Naive thymus-derived CD4-positive, alpha-beta T cell (primary cell): ENCODE measurements at regions not wholly inside any gene's neighbourhood (a gene's known extent, or its start where the extent isn't known, plus 50 kb on each side); places are given as distances from the start of the nearest gene placed in this dataset.
A peak's percentile ranks its signal among the peaks of the same experiment; 100 is the strongest.

ENCODE experiments used
- ATAC-seq: fragments of 150-1000 bp; cut with Tn5 transposase; 2 replicates; pipeline ENCODE4 v1.10.0; 2021; ENCODE audit warnings: mild to moderate bottlenecking, moderate library complexity
- CTCF ChIA-PET: fragments of 350-600 bp; sonication (Branson Sonifier 250); formaldehyde crosslinking; loops from one replicate; lab custom pipeline; 2021; ENCODE audit warnings: antibody characterized with exemption; lab: Charles Lee
- POLR2A ChIA-PET: fragments of 350-600 bp; sonication (Branson Sonifier 250); formaldehyde crosslinking; loops from one replicate; lab custom pipeline; 2021; ENCODE audit warnings: antibody characterized with exemption, inconsistent platforms; lab: Charles Lee
- DNase-seq, 9 donors: peaks; one replicate each; pipeline versions ENCODE4 v3.0.0 to v3.0.0-alpha.2; 2020 to 2022; ENCODE audit warnings: mixed read lengths in 1 of 9
- H3K27ac ChIP-seq: one replicate; pipeline ENCODE4 v1.7.0; 2013; ENCODE audit warnings: mild to moderate bottlenecking, low read depth, low read length, moderate library complexity
- H3K27me3 ChIP-seq, 2 donors: one replicate each; pipeline ENCODE4 v1.7.0; 2013; ENCODE audit warnings: low read length in 2 of 2, mild to moderate bottlenecking in 2 of 2, moderate library complexity in 2 of 2; ENCODE audit not compliant: control insufficient read depth in 2 of 2, insufficient read depth in 2 of 2
- H3K36me3 ChIP-seq, 3 experiments: 1 replicate in 2 of 3; 2 replicates in 1 of 3; pipeline ENCODE4 v1.7.0; 2013; ENCODE audit warnings: low read length in 3 of 3, mild to moderate bottlenecking in 3 of 3, moderate library complexity in 1 of 3; ENCODE audit not compliant: insufficient read depth in 3 of 3, control insufficient read depth in 2 of 3
- H3K4me1 ChIP-seq, 2 donors: one replicate each; pipeline ENCODE4 v1.7.0; 2013; ENCODE audit warnings: low read length in 2 of 2, mild to moderate bottlenecking in 2 of 2, moderate library complexity in 1 of 2; ENCODE audit not compliant: control insufficient read depth in 2 of 2, insufficient read depth in 2 of 2
- H3K4me3 ChIP-seq: 2 replicates; pipeline ENCODE4 v1.7.0; 2013; ENCODE audit warnings: mild to moderate bottlenecking, low read length
- H3K9me3 ChIP-seq, 3 experiments: 1 replicate in 2 of 3; 2 replicates in 1 of 3; pipeline ENCODE4 v1.7.0; 2013; ENCODE audit warnings: low read length in 3 of 3; ENCODE audit not compliant: control insufficient read depth in 2 of 3
- H3K27ac Mint-ChIP-seq, 9 donors: one replicate each; pipeline ENCODE4 v1.8.0; 2020 to 2022; ENCODE audit warnings: mixed read lengths in 9 of 9, mild to moderate bottlenecking in 8 of 9, moderate library complexity in 5 of 9, inconsistent platforms in 2 of 9
- H3K27me3 Mint-ChIP-seq, 5 donors: one replicate each; pipeline ENCODE4 v1.8.0; 2021 to 2022; ENCODE audit warnings: mixed read lengths in 5 of 5, mild to moderate bottlenecking in 1 of 5
- H3K36me3 Mint-ChIP-seq, 5 donors: one replicate each; pipeline ENCODE4 v1.8.0; 2020 to 2022; ENCODE audit warnings: mixed read lengths in 5 of 5, mild to moderate bottlenecking in 3 of 5, inconsistent platforms in 1 of 5
- H3K4me1 Mint-ChIP-seq, 7 donors: one replicate each; pipeline ENCODE4 v1.8.0; 2020 to 2022; ENCODE audit warnings: mixed read lengths in 7 of 7, mild to moderate bottlenecking in 3 of 7, inconsistent platforms in 1 of 7
- H3K4me3 Mint-ChIP-seq, 10 donors: one replicate each; pipeline ENCODE4 v1.8.0; 2020 to 2022; ENCODE audit warnings: mild to moderate bottlenecking in 10 of 10, mixed read lengths in 10 of 10, moderate library complexity in 6 of 10, inconsistent platforms in 2 of 10
- H3K9me3 Mint-ChIP-seq, 11 donors: one replicate each; pipeline ENCODE4 v1.8.0; 2020 to 2022; ENCODE audit warnings: mixed read lengths in 11 of 11, mild to moderate bottlenecking in 4 of 11, inconsistent platforms in 1 of 11, moderate library complexity in 1 of 11
- intact Hi-C, 2 donors: fragments of 100-400 bp; cut with micrococcal nuclease; formaldehyde crosslinking; loops; one replicate each; pipeline ENCODE4 v1.15.1; 2023

DNA sequence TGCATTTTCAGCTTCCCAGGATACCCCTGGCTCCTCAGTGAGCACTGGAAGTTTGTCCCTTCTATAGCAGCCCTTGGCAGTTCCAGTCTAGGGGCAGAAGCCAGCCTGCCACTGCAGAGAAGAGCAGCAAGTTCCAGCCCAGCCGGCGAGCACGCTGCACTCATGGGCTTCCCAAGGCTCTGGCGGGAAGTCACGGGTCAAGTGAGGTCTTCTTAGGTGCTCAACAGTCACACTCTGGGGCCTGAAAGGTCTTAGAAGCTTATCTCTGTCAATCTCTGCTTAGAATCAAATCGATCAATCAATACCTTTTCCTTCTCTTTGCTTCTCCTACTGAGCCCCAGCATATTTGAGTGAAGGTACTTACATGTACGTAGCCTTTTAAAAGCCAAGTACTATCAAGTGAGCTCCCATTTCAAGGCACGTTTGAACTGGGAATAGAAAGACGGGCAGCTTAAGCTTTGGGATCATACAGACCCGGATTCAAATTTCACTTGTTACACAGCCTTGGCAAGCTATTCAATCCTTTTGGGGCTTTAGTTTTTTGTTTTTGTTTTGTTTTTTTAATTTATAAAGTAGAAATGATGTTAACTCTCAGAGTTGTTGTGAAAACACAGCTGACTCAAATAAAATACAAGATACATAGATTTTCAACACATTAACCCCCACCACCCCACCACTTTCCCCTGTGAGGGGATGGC, 152.6 kb upstream of the KLF14 start:
- H3K4me1 Mint-ChIP-seq: peaks cover 9 to 66% (median 33%) of the 10 kb centered on the region in 7 donors
- Histone ChIP-seq H3K9me3 (no peaks in the 10 kb centered on the region), H3K4me3 (no peak overlapping the region), H3K4me1 (no peaks in the 10 kb centered on the region), H3K27ac (no peak overlapping the region), H3K27me3 (no peaks in the 10 kb centered on the region), H3K36me3 (peaks cover 9 to 85% (median 11%) of the 10 kb centered on the region in 3 experiments)
- ATAC-seq (no peak), DNase-seq (no peak)
- peak overlapping the region in 2 of 9 donors; percentile 12 to 32 for H3K27ac Mint-ChIP-seq
- intact Hi-C loops: no loop called here
- no peaks in the 10 kb centered on the region for H3K9me3 Mint-ChIP-seq
- H3K27me3 Mint-ChIP-seq: no peaks in the 10 kb centered on the region
- H3K36me3 Mint-ChIP-seq: peaks cover 0 to 61% (median 30%) of the 10 kb centered on the region in 5 donors
- ChIA-PET POLR2A (interaction anchor here (0.6 kb wide), 1 partner anchor 405 kb away, joined by 3 read pairs; no protein-coding TSS in a partner anchor), CTCF (interaction anchor here (1.0 to 6.2 kb wide), 2 partner anchors 10 to 625 kb away, joined by 3 to 23 read pairs; no protein-coding TSS in a partner anchor)
- H3K4me3 Mint-ChIP-seq: no peak overlapping the region

GRCh38 chr7:130887182-130887956, 153.4 kb upstream of the KLF14 start:
- Mint-ChIP-seq H3K4me1 (peaks cover 10 to 61% (median 28%) of the 10 kb centered on the region in 7 donors), H3K4me3 (no peak overlapping the region), H3K27me3 (no peaks in the 10 kb centered on the region), H3K36me3 (peaks cover 0 to 54% (median 26%) of the 10 kb centered on the region in 5 donors), H3K9me3 (no peaks in the 10 kb centered on the region), H3K27ac (peak overlapping the region in 6 of 9 donors; percentile 12 to 76 (median 32))
- no peak for ATAC-seq
- intact Hi-C loops: no loop called here
- no peak for DNase-seq
- no peak overlapping the region for H3K4me3 ChIP-seq
- no peaks in the 10 kb centered on the region for H3K4me1 ChIP-seq
- H3K9me3 ChIP-seq: no peaks in the 10 kb centered on the region
- no peak overlapping the region for H3K27ac ChIP-seq
- H3K36me3 ChIP-seq: peaks cover 3 to 79% (median 6%) of the 10 kb centered on the region in 3 experiments
- ChIA-PET POLR2A (no interaction called here), CTCF (interaction anchor here (1.5 to 6.2 kb wide), 3 partner anchors 10 to 153 kb away, joined by 4 to 23 read pairs (median 7); no protein-coding TSS in a partner anchor)
- no peaks in the 10 kb centered on the region for H3K27me3 ChIP-seq

DNA sequence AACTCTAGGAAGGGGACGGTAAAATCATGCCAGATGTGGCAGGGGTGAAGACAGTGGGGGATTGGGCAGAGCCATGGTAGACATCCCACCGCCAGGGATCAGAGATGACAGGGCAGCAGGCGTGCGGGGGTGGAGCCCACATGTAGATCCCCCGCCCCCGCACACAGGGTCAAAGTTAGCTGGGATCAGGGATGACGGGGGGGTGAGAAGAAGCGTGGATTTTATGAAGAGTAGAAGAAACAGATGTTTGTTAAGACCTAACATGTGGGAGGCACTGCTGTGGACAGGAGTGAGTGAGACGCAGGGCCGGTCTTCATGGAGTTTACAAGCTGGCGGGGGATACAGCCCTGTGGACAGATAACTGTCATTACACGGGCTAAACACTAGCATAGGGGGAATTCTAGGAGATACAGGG, 154.0 kb upstream of the KLF14 start:
- Histone ChIP-seq H3K27ac (no peak overlapping the region), H3K27me3 (no peaks in the 10 kb centered on the region), H3K9me3 (no peaks in the 10 kb centered on the region), H3K4me3 (no peak overlapping the region), H3K36me3 (peaks cover 0 to 73% (median 0%) of the 10 kb centered on the region in 3 experiments), H3K4me1 (no peaks in the 10 kb centered on the region)
- DNase-seq: no peak
- ChIA-PET POLR2A (no interaction called here), CTCF (interaction anchor here (1.5 to 1.9 kb wide), 2 partner anchors 9 to 152 kb away, joined by 4 to 7 read pairs; no protein-coding TSS in a partner anchor)
- intact Hi-C loops: no loop called here
- H3K4me1 Mint-ChIP-seq: peaks cover 13 to 63% (median 33%) of the 10 kb centered on the region in 7 donors
- no peak overlapping the region for H3K4me3 Mint-ChIP-seq
- H3K27ac Mint-ChIP-seq: peak overlapping the region in 7 of 9 donors; percentile 32 to 87 (median 70)
- H3K27me3 Mint-ChIP-seq: no peaks in the 10 kb centered on the region
- no peak for ATAC-seq
- no peaks in the 10 kb centered on the region for H3K9me3 Mint-ChIP-seq
- peaks cover 0 to 53% (median 23%) of the 10 kb centered on the region in 5 donors for H3K36me3 Mint-ChIP-seq

- Histone ChIP-seq H3K9me3 (no peaks in the 10 kb centered on the region), H3K36me3 (peaks cover 0 to 68% (median 0%) of the 10 kb centered on the region in 3 experiments), H3K27ac (no peak overlapping the region), H3K4me1 (no peaks in the 10 kb centered on the region), H3K4me3 (no peak overlapping the region), H3K27me3 (no peaks in the 10 kb centered on the region)
- Mint-ChIP-seq H3K27ac (peak overlapping the region in 5 of 9 donors; percentile 14 to 87 (median 70)), H3K27me3 (no peaks in the 10 kb centered on the region), H3K4me3 (no peak overlapping the region), H3K36me3 (peaks cover 0 to 50% (median 23%) of the 10 kb centered on the region in 5 donors), H3K4me1 (peaks cover 13 to 64% (median 34%) of the 10 kb centered on the region in 7 donors), H3K9me3 (no peaks in the 10 kb centered on the region)
- ChIA-PET POLR2A (interaction anchor here (1.0 kb wide), 1 partner anchor 27 kb away, joined by 3 read pairs; no protein-coding TSS in a partner anchor), CTCF (interaction anchor here (1.5 to 1.9 kb wide), 2 partner anchors 9 to 152 kb away, joined by 4 to 7 read pairs; no protein-coding TSS in a partner anchor)
- ATAC-seq (no peak), DNase-seq (no peak)
- intact Hi-C loops: no loop called here
Observed at GRCh38 chr7:130888468-130888867, 154.5 kb upstream of the KLF14 start.

GRCh38 chr7:130890176-130891020, 156.4 kb upstream of the KLF14 start:
- peak overlapping the region in 4 of 9 donors; percentile 8 to 30 (median 26) for H3K27ac Mint-ChIP-seq
- no peak for ATAC-seq
- H3K27me3 ChIP-seq: no peaks in the 10 kb centered on the region
- H3K27me3 Mint-ChIP-seq: no peaks in the 10 kb centered on the region
- DNase-seq: no peak
- no peak overlapping the region for H3K4me3 ChIP-seq
- no peaks in the 10 kb centered on the region for H3K9me3 Mint-ChIP-seq
- intact Hi-C loops: loop anchor here in 1 of 2 donors (10.0 kb wide), 2 partner anchors 534 to 624 kb away; no protein-coding TSS in a partner anchor
- peaks cover 28 to 71% (median 42%) of the 10 kb centered on the region in 7 donors for H3K4me1 Mint-ChIP-seq
- no peak overlapping the region for H3K4me3 Mint-ChIP-seq
- no peak overlapping the region for H3K27ac ChIP-seq
- peaks cover 0 to 62% (median 0%) of the 10 kb centered on the region in 3 experiments for H3K36me3 ChIP-seq
- no peaks in the 10 kb centered on the region for H3K9me3 ChIP-seq
- POLR2A ChIA-PET: interaction anchor here (0.6 kb wide), 1 partner anchor 437 kb away, joined by 3 read pairs; no protein-coding TSS in a partner anchor
- peaks cover 4 to 54% (median 32%) of the 10 kb centered on the region in 5 donors for H3K36me3 Mint-ChIP-seq
- H3K4me1 ChIP-seq: peaks cover 7 to 15% of the 10 kb centered on the region in 2 donors
- CTCF ChIA-PET: interaction anchor here (0.6 to 1.1 kb wide), 2 partner anchors 13 to 17 kb away, joined by 3 read pairs; no protein-coding TSS in a partner anchor
